GM23338 (cell line): ENCODE measurements at regions not wholly inside any gene's neighbourhood (a gene's known extent, or its start where the extent isn't known, plus 50 kb on each side); places are given as distances from the start of the nearest gene placed in this dataset.

Experiments used
- CREB1 ChIP-seq: fragments of 250-450 bp; sonication (Bioruptor Pico); IDR thresholded peaks from 2 replicates; pipeline ENCODE4 v1.5.0; 2020; ENCODE audit warnings: low read depth, mild to moderate bottlenecking, moderate library complexity
- EZH2 ChIP-seq: fragments of 200-600 bp; sonication (generic); IDR thresholded peaks from one replicate; pipeline ENCODE4 v1.8.0; 2017; ENCODE audit warnings: antibody characterized with exemption, mild to moderate bottlenecking, low read depth; ENCODE audit not compliant: unreplicated experiment
- EZH2phosphoT487 ChIP-seq: fragments of 200-600 bp; sonication (generic); IDR thresholded peaks from one replicate; pipeline ENCODE4 v1.8.1; 2018; ENCODE audit warnings: antibody characterized with exemption; ENCODE audit not compliant: unreplicated experiment
- POLR2AphosphoS5 ChIP-seq: IDR thresholded peaks from 2 replicates; pipeline ENCODE4 v1.6.1; 2016; ENCODE audit warnings: antibody characterized with exemption, low read depth
- STAT1 ChIP-seq: IDR thresholded peaks from one replicate; pipeline ENCODE4 v1.6.1; 2016; ENCODE audit warnings: antibody characterized with exemption; ENCODE audit not compliant: unreplicated experiment
- ZNF114 ChIP-seq: fragments of 250-450 bp; sonication (Bioruptor Pico); IDR thresholded peaks from 2 replicates; pipeline ENCODE4 v1.5.0; 2020; ENCODE audit warnings: mild to moderate bottlenecking, moderate library complexity
- ZNF331 ChIP-seq: fragments of 250-450 bp; sonication (Bioruptor Pico); IDR thresholded peaks from 2 replicates; pipeline ENCODE4 v1.5.0; 2020; ENCODE audit warnings: low read depth, mild to moderate bottlenecking, moderate library complexity
- TF ChIP-seq, protein P1 (sequence below), 2 experiments: fragments of 200-600 bp in 1 of 2; sonication (generic) in 1 of 2; conservative IDR thresholded peaks; 2 replicates each; pipeline versions ENCODE4 v1.5.1 to v1.6.1; 2016 to 2017; ENCODE audit warnings: antibody characterized with exemption in 2 of 2, low read depth in 2 of 2, mild to moderate bottlenecking in 2 of 2, moderate library complexity in 1 of 2
- TF ChIP-seq, protein P2 (sequence below): IDR thresholded peaks from one replicate; pipeline ENCODE4 v1.6.1; 2018; ENCODE audit warnings: antibody characterized with exemption; ENCODE audit not compliant: unreplicated experiment
- TF ChIP-seq, protein P3 (sequence below): IDR thresholded peaks from 2 replicates; pipeline ENCODE4 v1.6.1; 2016; ENCODE audit warnings: antibody characterized with exemption

DNA sequence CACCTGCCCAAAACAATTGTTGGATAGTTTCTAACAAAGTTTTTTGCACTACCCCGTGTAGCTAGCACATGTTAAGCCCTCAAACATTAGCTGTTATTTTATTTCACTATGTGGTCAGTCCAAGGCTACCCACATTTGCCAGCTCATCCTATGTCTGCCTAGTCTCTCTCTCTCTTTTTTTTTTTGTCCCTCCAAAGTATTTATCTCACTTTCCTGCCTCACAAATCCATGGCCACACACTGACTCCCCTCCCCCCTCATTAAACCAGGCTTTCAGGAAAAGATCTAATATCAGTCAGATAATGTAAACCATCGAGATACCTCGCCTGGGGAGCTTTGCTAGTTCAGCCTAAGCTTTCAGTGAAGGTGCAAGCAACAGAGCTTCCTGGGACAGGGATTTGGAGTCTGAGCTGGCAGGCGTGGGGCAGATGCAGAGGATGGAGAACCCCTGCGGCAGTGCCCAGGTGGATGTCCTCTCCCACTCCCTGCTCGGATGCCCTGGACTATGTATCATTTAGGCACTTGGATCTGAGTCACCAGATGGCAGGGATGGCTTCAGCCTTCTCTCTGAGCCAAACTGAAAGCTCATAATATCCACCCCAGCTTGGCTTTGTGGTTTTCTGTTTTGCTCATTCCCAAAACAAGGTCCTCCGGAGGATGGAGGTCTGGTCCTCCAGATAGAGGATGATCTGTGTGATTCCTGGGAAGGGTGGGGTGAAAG lies 73.7 kb upstream of the FOXF1 start:
- TF ChIP-seq, protein P1, sequence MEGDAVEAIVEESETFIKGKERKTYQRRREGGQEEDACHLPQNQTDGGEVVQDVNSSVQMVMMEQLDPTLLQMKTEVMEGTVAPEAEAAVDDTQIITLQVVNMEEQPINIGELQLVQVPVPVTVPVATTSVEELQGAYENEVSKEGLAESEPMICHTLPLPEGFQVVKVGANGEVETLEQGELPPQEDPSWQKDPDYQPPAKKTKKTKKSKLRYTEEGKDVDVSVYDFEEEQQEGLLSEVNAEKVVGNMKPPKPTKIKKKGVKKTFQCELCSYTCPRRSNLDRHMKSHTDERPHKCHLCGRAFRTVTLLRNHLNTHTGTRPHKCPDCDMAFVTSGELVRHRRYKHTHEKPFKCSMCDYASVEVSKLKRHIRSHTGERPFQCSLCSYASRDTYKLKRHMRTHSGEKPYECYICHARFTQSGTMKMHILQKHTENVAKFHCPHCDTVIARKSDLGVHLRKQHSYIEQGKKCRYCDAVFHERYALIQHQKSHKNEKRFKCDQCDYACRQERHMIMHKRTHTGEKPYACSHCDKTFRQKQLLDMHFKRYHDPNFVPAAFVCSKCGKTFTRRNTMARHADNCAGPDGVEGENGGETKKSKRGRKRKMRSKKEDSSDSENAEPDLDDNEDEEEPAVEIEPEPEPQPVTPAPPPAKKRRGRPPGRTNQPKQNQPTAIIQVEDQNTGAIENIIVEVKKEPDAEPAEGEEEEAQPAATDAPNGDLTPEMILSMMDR (conservative IDR thresholded peaks at IDR 0.05; ENCODE audit: low read depth in 2 of 2) = no peak
- TF ChIP-seq EZH2 (no peak), ZNF114 (no peak), POLR2AphosphoS5 (no peak), EZH2phosphoT487 (no peak), STAT1 (no peak), CREB1 (CRISPR knock-in tag) (no peak), ZNF331 (CRISPR knock-in tag) (no peak)
- TF ChIP-seq, protein P2, sequence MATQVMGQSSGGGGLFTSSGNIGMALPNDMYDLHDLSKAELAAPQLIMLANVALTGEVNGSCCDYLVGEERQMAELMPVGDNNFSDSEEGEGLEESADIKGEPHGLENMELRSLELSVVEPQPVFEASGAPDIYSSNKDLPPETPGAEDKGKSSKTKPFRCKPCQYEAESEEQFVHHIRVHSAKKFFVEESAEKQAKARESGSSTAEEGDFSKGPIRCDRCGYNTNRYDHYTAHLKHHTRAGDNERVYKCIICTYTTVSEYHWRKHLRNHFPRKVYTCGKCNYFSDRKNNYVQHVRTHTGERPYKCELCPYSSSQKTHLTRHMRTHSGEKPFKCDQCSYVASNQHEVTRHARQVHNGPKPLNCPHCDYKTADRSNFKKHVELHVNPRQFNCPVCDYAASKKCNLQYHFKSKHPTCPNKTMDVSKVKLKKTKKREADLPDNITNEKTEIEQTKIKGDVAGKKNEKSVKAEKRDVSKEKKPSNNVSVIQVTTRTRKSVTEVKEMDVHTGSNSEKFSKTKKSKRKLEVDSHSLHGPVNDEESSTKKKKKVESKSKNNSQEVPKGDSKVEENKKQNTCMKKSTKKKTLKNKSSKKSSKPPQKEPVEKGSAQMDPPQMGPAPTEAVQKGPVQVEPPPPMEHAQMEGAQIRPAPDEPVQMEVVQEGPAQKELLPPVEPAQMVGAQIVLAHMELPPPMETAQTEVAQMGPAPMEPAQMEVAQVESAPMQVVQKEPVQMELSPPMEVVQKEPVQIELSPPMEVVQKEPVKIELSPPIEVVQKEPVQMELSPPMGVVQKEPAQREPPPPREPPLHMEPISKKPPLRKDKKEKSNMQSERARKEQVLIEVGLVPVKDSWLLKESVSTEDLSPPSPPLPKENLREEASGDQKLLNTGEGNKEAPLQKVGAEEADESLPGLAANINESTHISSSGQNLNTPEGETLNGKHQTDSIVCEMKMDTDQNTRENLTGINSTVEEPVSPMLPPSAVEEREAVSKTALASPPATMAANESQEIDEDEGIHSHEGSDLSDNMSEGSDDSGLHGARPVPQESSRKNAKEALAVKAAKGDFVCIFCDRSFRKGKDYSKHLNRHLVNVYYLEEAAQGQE = no peak
- TF ChIP-seq, protein P3, sequence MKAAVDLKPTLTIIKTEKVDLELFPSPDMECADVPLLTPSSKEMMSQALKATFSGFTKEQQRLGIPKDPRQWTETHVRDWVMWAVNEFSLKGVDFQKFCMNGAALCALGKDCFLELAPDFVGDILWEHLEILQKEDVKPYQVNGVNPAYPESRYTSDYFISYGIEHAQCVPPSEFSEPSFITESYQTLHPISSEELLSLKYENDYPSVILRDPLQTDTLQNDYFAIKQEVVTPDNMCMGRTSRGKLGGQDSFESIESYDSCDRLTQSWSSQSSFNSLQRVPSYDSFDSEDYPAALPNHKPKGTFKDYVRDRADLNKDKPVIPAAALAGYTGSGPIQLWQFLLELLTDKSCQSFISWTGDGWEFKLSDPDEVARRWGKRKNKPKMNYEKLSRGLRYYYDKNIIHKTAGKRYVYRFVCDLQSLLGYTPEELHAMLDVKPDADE = no peak
